ENCODE measurements at regions not wholly inside any gene's neighbourhood (a gene's known extent, or its start where the extent isn't known, plus 50 kb on each side); places are given as distances from the start of the nearest gene placed in this dataset.
A peak's percentile ranks its signal among the peaks of the same experiment; 100 is the strongest.

DNA sequence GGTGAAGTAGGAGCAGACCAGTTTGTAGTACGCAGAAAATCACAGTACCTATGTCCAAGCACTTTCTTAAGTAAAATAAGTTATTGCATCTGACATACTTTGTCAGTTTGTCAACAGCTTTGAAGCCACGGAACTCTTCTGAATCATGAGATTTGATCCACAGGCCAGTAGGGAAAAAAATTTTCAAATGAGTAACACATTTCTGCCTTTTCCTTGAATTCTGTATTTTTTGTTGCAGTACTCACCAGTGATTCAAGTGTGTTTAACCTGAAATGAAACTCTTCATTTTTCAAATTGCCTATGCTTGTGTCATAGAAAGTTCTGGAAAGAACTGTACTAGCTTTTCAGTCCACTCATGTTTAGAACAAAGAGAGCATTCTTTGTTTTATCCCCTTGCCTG lies 337.7 kb downstream of the GATA3 start:
- FAIRE-seq (peak; percentile 65), DNase-seq (ENCODE audit: low read depth, low spot score) (no peak)
- peak overlapping the region; percentile 45 for H3K27ac ChIP-seq (ENCODE audit: control insufficient read depth, insufficient read depth, low read length)
- dilution Hi-C loops (cut with MboI; ENCODE audit: extremely low pct_ligation_motif_present, low sequenced_read_pairs) = no loop called here
- no peak for TF ChIP-seq EZH2 (IDR thresholded peaks at IDR 0.05; ENCODE audit: low read length)
- TF ChIP-seq, protein P1, sequence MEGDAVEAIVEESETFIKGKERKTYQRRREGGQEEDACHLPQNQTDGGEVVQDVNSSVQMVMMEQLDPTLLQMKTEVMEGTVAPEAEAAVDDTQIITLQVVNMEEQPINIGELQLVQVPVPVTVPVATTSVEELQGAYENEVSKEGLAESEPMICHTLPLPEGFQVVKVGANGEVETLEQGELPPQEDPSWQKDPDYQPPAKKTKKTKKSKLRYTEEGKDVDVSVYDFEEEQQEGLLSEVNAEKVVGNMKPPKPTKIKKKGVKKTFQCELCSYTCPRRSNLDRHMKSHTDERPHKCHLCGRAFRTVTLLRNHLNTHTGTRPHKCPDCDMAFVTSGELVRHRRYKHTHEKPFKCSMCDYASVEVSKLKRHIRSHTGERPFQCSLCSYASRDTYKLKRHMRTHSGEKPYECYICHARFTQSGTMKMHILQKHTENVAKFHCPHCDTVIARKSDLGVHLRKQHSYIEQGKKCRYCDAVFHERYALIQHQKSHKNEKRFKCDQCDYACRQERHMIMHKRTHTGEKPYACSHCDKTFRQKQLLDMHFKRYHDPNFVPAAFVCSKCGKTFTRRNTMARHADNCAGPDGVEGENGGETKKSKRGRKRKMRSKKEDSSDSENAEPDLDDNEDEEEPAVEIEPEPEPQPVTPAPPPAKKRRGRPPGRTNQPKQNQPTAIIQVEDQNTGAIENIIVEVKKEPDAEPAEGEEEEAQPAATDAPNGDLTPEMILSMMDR (optimal IDR thresholded peaks at IDR 0.05 in 1 of 3, IDR thresholded peaks at IDR 0.05 in 1 of 3, conservative IDR thresholded peaks at IDR 0.05 in 1 of 3; ENCODE audit: extremely low read depth in 1 of 3, insufficient read depth in 2 of 3, low read length in 3 of 3) = no peak
- H3K9me1 ChIP-seq (ENCODE audit: control insufficient read depth, extremely low read depth, insufficient read depth, low read length) = no peaks in the 10 kb centered on the region
- peak overlapping the region; percentile 32 for H2AFZ ChIP-seq (ENCODE audit: control insufficient read depth, low read length)
- peaks cover 24% of the 10 kb centered on the region for H3K4me1 ChIP-seq (ENCODE audit: control insufficient read depth, extremely low read depth, insufficient read depth, low read length)
- H3K27me3 ChIP-seq (ENCODE audit: control insufficient read depth, extremely low read depth, insufficient read depth, low read length) = no peaks in the 10 kb centered on the region
- H3K4me2 ChIP-seq (ENCODE audit: control insufficient read depth, extremely low read depth, insufficient read depth, low read depth, low read length) = no peak overlapping the region
- no peaks in the 10 kb centered on the region for H3K9me3 ChIP-seq (ENCODE audit: control insufficient read depth, low read depth, low read length)
- H3K9ac ChIP-seq (ENCODE audit: control insufficient read depth, extremely low read depth, insufficient read depth, low read length) = peak overlapping the region; percentile 13
- no peaks in the 10 kb centered on the region for H3K36me3 ChIP-seq (ENCODE audit: control insufficient read depth in 2 of 2, extremely low read depth in 1 of 2, insufficient read depth in 2 of 2, low read length in 2 of 2)
- H4K20me1 ChIP-seq (ENCODE audit: control insufficient read depth, extremely low read depth, insufficient read depth, low read length) = no peaks in the 10 kb centered on the region
- no peak overlapping the region for H3K4me3 ChIP-seq (ENCODE audit: control insufficient read depth in 2 of 3, extremely low read depth in 1 of 3, insufficient read depth in 2 of 3, low read depth in 1 of 3, low read length in 3 of 3)
- H3K79me2 ChIP-seq (ENCODE audit: control insufficient read depth, insufficient read depth, low read length) = no peaks in the 10 kb centered on the region

DNA sequence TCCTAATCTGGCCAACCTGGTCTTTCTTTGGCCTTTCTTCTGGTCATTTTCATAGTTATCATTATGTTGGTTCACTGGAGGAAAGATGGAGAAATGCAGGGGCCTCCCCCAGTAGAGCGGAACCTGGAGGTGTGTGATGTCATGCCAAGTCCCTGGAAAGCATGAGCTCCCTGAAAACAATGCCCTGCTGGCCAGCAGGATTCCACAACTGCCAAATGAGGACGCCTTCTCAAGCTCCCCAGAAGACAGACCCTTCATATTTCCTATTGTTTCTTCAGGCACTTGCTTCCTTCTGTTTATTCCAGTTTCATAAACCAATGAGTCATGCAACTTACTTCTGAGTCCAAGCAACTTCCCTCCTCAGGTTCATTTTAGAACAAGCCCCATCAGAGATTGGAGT lies 339.0 kb downstream of the GATA3 start:
- Histone ChIP-seq H3K4me3 (ENCODE audit: control insufficient read depth in 2 of 3, extremely low read depth in 1 of 3, insufficient read depth in 2 of 3, low read depth in 1 of 3, low read length in 3 of 3) (no peak overlapping the region), H3K36me3 (ENCODE audit: control insufficient read depth in 2 of 2, extremely low read depth in 1 of 2, insufficient read depth in 2 of 2, low read length in 2 of 2) (no peaks in the 10 kb centered on the region), H3K9me1 (ENCODE audit: control insufficient read depth, extremely low read depth, insufficient read depth, low read length) (no peaks in the 10 kb centered on the region), H3K79me2 (ENCODE audit: control insufficient read depth, insufficient read depth, low read length) (no peaks in the 10 kb centered on the region), H3K4me2 (ENCODE audit: control insufficient read depth, extremely low read depth, insufficient read depth, low read depth, low read length) (no peak overlapping the region), H3K4me1 (ENCODE audit: control insufficient read depth, extremely low read depth, insufficient read depth, low read length) (peaks cover 24% of the 10 kb centered on the region), H3K9ac (ENCODE audit: control insufficient read depth, extremely low read depth, insufficient read depth, low read length) (no peak overlapping the region), H3K27me3 (ENCODE audit: control insufficient read depth, extremely low read depth, insufficient read depth, low read length) (no peaks in the 10 kb centered on the region), H2AFZ (ENCODE audit: control insufficient read depth, low read length) (no peak overlapping the region), H4K20me1 (ENCODE audit: control insufficient read depth, extremely low read depth, insufficient read depth, low read length) (no peaks in the 10 kb centered on the region), H3K27ac (ENCODE audit: control insufficient read depth, insufficient read depth, low read length) (no peak overlapping the region), H3K9me3 (ENCODE audit: control insufficient read depth, low read depth, low read length) (no peaks in the 10 kb centered on the region)
- dilution Hi-C loops (cut with MboI; ENCODE audit: extremely low pct_ligation_motif_present, low sequenced_read_pairs) = no loop called here
- DNase-seq (ENCODE audit: low read depth, low spot score) (no peak), FAIRE-seq (peak; percentile 36)
- TF ChIP-seq, protein P1 (optimal IDR thresholded peaks at IDR 0.05 in 1 of 3, IDR thresholded peaks at IDR 0.05 in 1 of 3, conservative IDR thresholded peaks at IDR 0.05 in 1 of 3; ENCODE audit: extremely low read depth in 1 of 3, insufficient read depth in 2 of 3, low read length in 3 of 3) = no peak
- no peak for TF ChIP-seq EZH2 (IDR thresholded peaks at IDR 0.05; ENCODE audit: low read length)
